ENCODE measurements at regions not wholly inside any gene's neighbourhood (a gene's known extent, or its start where the extent isn't known, plus 50 kb on each side); places are given as distances from the start of the nearest gene placed in this dataset.

DNA sequence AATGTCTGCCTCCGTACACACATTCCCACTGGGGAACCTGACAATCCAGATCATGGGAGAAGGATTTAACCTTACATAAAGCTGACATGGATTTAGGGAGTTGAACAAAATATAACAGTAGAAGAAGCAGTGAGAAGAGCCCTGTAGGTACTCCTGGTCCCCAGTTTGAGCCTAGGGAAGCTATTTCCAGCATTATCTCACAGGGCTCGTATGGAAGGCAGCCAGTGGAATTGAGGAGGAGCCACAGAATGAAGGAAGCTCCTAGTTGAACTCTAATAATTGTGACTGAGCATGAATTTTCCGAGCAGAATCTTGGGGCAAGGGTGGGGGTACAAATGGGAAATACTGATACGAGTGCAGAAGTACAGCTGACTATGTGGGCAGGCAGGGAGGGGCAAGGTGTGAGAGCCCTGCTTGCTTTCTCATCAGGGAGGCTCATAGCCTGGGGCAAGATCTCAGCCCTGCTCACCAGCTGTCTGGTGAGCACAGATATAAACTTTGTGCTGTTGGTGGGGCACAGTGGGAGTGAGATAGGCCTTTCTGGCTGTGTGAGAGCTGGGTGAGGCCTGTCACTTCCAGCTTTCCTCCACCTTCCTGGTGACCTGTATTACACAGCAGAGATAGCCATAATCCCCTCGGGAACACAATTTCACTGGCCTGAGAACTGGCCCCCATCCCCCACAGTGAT lies 290.7 kb upstream of the IL12B start:
- TF ChIP-seq, protein P1, sequence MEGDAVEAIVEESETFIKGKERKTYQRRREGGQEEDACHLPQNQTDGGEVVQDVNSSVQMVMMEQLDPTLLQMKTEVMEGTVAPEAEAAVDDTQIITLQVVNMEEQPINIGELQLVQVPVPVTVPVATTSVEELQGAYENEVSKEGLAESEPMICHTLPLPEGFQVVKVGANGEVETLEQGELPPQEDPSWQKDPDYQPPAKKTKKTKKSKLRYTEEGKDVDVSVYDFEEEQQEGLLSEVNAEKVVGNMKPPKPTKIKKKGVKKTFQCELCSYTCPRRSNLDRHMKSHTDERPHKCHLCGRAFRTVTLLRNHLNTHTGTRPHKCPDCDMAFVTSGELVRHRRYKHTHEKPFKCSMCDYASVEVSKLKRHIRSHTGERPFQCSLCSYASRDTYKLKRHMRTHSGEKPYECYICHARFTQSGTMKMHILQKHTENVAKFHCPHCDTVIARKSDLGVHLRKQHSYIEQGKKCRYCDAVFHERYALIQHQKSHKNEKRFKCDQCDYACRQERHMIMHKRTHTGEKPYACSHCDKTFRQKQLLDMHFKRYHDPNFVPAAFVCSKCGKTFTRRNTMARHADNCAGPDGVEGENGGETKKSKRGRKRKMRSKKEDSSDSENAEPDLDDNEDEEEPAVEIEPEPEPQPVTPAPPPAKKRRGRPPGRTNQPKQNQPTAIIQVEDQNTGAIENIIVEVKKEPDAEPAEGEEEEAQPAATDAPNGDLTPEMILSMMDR (IDR thresholded peaks at IDR 0.05), result no peak
- no peak for TF ChIP-seq POLR2A (IDR thresholded peaks at IDR 0.05)
- no peak for TF ChIP-seq EP300 (IDR thresholded peaks at IDR 0.05)
- TF ChIP-seq POLR2AphosphoS5 (IDR thresholded peaks at IDR 0.05), result no peak

All from gastroesophageal sphincter (tissue), 3 donors.